ENCODE measurements at regions not wholly inside any gene's neighbourhood (a gene's known extent, or its start where the extent isn't known, plus 50 kb on each side); places are given as distances from the start of the nearest gene placed in this dataset.

DNA sequence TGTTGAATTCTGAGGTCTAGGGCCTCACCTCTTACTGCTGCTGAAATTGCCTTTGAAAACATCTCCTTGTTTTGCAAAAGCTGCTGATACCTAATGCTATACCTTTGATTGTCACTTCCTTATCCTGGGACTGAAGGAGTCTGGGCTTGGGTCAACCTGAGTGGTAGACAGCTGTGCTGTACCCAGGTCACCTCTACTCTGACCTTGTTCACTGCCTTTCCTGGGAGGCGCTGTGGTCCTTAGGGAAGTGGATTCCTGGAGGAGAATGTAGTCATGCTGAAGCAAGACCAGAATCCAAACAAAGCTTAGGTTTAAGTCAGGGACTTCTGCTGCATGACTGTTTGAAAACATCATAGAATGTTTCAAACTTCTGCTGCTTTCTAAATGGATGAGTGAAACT lies 191.4 kb downstream of the SNAPC1 start:
- H3K36me3 Mint-ChIP-seq (ENCODE audit: low read depth): no peaks in the 10 kb centered on the region
- H3K27ac Mint-ChIP-seq: no peak overlapping the region
- TF ChIP-seq, protein P1, sequence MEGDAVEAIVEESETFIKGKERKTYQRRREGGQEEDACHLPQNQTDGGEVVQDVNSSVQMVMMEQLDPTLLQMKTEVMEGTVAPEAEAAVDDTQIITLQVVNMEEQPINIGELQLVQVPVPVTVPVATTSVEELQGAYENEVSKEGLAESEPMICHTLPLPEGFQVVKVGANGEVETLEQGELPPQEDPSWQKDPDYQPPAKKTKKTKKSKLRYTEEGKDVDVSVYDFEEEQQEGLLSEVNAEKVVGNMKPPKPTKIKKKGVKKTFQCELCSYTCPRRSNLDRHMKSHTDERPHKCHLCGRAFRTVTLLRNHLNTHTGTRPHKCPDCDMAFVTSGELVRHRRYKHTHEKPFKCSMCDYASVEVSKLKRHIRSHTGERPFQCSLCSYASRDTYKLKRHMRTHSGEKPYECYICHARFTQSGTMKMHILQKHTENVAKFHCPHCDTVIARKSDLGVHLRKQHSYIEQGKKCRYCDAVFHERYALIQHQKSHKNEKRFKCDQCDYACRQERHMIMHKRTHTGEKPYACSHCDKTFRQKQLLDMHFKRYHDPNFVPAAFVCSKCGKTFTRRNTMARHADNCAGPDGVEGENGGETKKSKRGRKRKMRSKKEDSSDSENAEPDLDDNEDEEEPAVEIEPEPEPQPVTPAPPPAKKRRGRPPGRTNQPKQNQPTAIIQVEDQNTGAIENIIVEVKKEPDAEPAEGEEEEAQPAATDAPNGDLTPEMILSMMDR (IDR thresholded peaks at IDR 0.05; ENCODE audit: unreplicated experiment in 3 of 3): no peak
- H3K4me1 Mint-ChIP-seq: no peaks in the 10 kb centered on the region
- peaks cover 4% of the 10 kb centered on the region for H3K27me3 Mint-ChIP-seq (ENCODE audit: low read depth)
- H3K4me3 Mint-ChIP-seq: no peak overlapping the region
- H3K9me3 Mint-ChIP-seq: peaks cover 7% of the 10 kb centered on the region

DNA sequence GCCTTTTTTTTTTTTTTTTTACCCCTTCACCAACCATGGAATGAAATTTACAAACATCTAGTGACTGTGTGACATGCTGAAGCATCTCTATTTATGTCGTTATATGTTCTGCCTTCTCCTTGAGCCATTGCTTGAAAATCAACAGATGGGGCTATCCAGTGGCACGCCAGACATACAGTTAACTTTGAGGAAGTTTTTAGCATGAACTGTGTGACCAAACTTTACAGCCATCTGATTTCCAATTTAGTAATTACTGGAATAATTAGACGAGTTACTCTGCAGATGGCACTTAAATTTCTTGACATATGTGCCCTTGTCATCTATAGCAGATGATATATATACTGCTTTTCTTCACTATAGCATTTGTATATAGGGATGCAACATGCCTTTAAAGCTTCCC lies 192.1 kb downstream of the SNAPC1 start:
- TF ChIP-seq, protein P1 (IDR thresholded peaks at IDR 0.05; ENCODE audit: unreplicated experiment in 3 of 3): no peak
- Mint-ChIP-seq H3K27me3 (ENCODE audit: low read depth) (peaks cover 4% of the 10 kb centered on the region), H3K36me3 (ENCODE audit: low read depth) (no peaks in the 10 kb centered on the region), H3K4me3 (no peak overlapping the region), H3K4me1 (no peaks in the 10 kb centered on the region), H3K9me3 (peaks cover 7% of the 10 kb centered on the region), H3K27ac (no peak overlapping the region)

DNA sequence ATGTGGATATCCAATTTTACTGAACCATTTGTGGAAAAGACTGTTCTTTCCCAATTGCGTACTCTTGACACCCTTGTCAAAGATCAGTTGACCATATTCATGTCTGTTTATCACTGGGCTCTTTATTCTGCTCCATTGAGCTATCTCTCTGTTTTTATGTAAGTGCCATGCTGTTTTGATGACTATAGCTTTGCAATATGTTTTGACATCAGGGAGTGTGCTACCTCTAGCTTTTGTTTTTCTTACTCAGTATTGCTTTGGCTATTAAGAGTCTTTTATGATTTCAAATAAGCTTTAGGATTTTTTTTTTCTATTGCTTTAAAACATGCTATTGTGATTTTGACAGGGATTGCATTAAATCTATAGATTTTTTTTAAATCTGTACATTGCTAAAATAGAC lies 194.3 kb downstream of the SNAPC1 start:
- Mint-ChIP-seq H3K27ac (no peak overlapping the region), H3K4me1 (no peaks in the 10 kb centered on the region), H3K4me3 (no peak overlapping the region), H3K27me3 (ENCODE audit: low read depth) (no peaks in the 10 kb centered on the region), H3K36me3 (ENCODE audit: low read depth) (no peaks in the 10 kb centered on the region), H3K9me3 (peaks cover 15% of the 10 kb centered on the region)
- TF ChIP-seq, protein P1 (IDR thresholded peaks at IDR 0.05; ENCODE audit: unreplicated experiment in 3 of 3): no peak

DNA sequence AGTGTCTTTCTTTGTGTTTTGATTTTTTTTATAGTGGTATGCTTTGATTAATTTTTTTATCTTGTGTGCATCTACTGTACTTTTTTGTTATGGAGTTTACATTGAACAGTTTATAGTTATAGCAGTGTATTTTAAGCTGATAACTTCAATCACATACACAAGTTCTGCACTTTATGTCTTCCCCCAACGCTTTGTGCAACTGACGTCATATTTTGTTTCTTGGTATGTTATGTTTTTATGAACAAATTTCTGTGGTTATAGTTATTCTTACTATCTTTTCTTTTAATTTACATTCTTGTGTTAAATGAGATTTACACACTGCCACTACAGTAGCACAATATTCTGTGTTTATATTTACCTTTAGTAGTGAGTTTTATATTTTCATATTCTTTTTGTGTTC lies 197.1 kb downstream of the SNAPC1 start:
- peaks cover 17% of the 10 kb centered on the region for H3K9me3 Mint-ChIP-seq
- H3K36me3 Mint-ChIP-seq (ENCODE audit: low read depth): no peaks in the 10 kb centered on the region
- no peak overlapping the region for H3K27ac Mint-ChIP-seq
- TF ChIP-seq, protein P1 (IDR thresholded peaks at IDR 0.05; ENCODE audit: unreplicated experiment in 3 of 3): no peak
- no peaks in the 10 kb centered on the region for H3K27me3 Mint-ChIP-seq (ENCODE audit: low read depth)
- no peak overlapping the region for H3K4me3 Mint-ChIP-seq
- no peaks in the 10 kb centered on the region for H3K4me1 Mint-ChIP-seq

DNA sequence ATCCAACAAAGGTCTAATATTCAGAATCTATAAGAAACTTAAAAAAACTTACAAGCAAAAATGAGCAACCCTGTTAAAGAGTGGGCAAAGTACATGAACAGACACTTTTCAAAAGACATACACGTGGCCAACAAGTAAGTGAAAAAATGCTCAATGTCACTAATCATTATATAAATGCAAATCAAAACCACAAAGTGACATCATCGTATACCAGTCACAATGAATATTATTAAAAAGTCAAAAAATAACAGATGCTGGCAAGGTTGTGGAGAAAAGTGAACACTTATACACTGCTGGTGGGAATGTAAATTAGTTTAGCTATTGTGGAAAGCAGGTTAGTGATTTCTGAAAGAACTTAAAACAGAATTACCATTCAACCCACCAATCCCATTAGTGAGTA lies 199.1 kb downstream of the SNAPC1 start:
- TF ChIP-seq, protein P1 (IDR thresholded peaks at IDR 0.05; ENCODE audit: unreplicated experiment in 3 of 3): no peak
- peaks cover 14% of the 10 kb centered on the region for H3K9me3 Mint-ChIP-seq
- H3K4me3 Mint-ChIP-seq: no peak overlapping the region
- H3K27ac Mint-ChIP-seq: no peak overlapping the region
- no peaks in the 10 kb centered on the region for H3K36me3 Mint-ChIP-seq (ENCODE audit: low read depth)
- no peaks in the 10 kb centered on the region for H3K4me1 Mint-ChIP-seq
- no peaks in the 10 kb centered on the region for H3K27me3 Mint-ChIP-seq (ENCODE audit: low read depth)

DNA sequence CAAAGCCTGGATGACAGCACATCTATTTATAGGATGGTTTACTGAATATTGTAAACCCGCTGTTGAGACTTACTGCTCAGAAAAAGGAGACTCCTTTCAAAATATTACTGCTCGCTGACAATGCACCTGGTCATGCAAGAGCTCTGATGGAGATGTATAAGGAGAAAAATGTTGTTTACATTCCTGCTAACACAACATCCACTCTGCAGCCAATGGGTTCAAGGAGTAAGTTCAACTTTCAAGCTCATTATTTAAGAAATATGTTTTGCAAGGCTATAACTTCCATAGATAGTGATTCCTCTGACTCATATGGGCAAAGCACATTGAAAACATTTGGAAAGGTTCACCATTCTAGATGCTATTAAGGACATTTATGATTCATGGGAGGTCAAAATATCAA lies 201.7 kb downstream of the SNAPC1 start:
- H3K36me3 Mint-ChIP-seq (ENCODE audit: low read depth): no peaks in the 10 kb centered on the region
- H3K4me1 Mint-ChIP-seq: no peaks in the 10 kb centered on the region
- no peaks in the 10 kb centered on the region for H3K27me3 Mint-ChIP-seq (ENCODE audit: low read depth)
- no peak overlapping the region for H3K27ac Mint-ChIP-seq
- TF ChIP-seq, protein P1 (IDR thresholded peaks at IDR 0.05; ENCODE audit: unreplicated experiment in 3 of 3): no peak
- no peak overlapping the region for H3K4me3 Mint-ChIP-seq
- peaks cover 10% of the 10 kb centered on the region for H3K9me3 Mint-ChIP-seq

Data from nephron (organoid).